Endothelial cell (in vitro differentiated cells): ENCODE measurements at regions not wholly inside any gene's neighbourhood (a gene's known extent, or its start where the extent isn't known, plus 50 kb on each side); places are given as distances from the start of the nearest gene placed in this dataset.

Experiments used
- DNase-seq: peaks from one replicate; pipeline ENCODE4 v3.0.0; 2021; ENCODE audit warnings: low spot score
- H3K27ac Mint-ChIP-seq: one replicate; pipeline ENCODE4 v1.8.0; 2021; ENCODE audit warnings: mixed read lengths, inconsistent platforms; ENCODE audit not compliant: unreplicated experiment
- H3K27me3 Mint-ChIP-seq: one replicate; pipeline ENCODE4 v1.8.0; 2021; ENCODE audit warnings: mild to moderate bottlenecking, moderate library complexity, mixed read lengths, inconsistent platforms; ENCODE audit not compliant: unreplicated experiment
- H3K36me3 Mint-ChIP-seq: one replicate; pipeline ENCODE4 v1.8.0; 2021; ENCODE audit warnings: mild to moderate bottlenecking, low read depth, mixed read lengths, inconsistent platforms; ENCODE audit not compliant: unreplicated experiment
- H3K4me1 Mint-ChIP-seq: one replicate; pipeline ENCODE4 v1.8.0; 2021; ENCODE audit warnings: mild to moderate bottlenecking, mixed read lengths, inconsistent platforms; ENCODE audit not compliant: unreplicated experiment
- H3K4me3 Mint-ChIP-seq: one replicate; pipeline ENCODE4 v1.8.0; 2021; ENCODE audit warnings: mild to moderate bottlenecking, mixed read lengths, inconsistent platforms; ENCODE audit not compliant: unreplicated experiment
- H3K9me3 Mint-ChIP-seq: one replicate; pipeline ENCODE4 v1.8.0; 2021; ENCODE audit warnings: mixed read lengths, inconsistent platforms; ENCODE audit not compliant: unreplicated experiment
- CTCF ChIP-seq: fragments of 200-600 bp; sonication (generic); IDR thresholded peaks from one replicate; pipeline ENCODE4 v1.5.0; 2021; ENCODE audit warnings: antibody characterized with exemption; ENCODE audit not compliant: unreplicated experiment

- H3K27ac Mint-ChIP-seq: no peak overlapping the region
- no peaks in the 10 kb centered on the region for H3K36me3 Mint-ChIP-seq
- no peak for DNase-seq
- H3K4me1 Mint-ChIP-seq: no peaks in the 10 kb centered on the region
- no peaks in the 10 kb centered on the region for H3K9me3 Mint-ChIP-seq
- peaks cover 3% of the 10 kb centered on the region for H3K27me3 Mint-ChIP-seq
- TF ChIP-seq CTCF: no peak
- no peak overlapping the region for H3K4me3 Mint-ChIP-seq
Measured at GRCh38 chr13:40087091-40088002, 431.9 kb downstream of the COG6 start.

GRCh38 chr13:40094056-40094455 lies 438.6 kb downstream of the COG6 start:
- no peak overlapping the region for H3K4me3 Mint-ChIP-seq
- H3K36me3 Mint-ChIP-seq: peaks cover 5% of the 10 kb centered on the region
- DNase-seq: no peak
- no peak for TF ChIP-seq CTCF
- H3K9me3 Mint-ChIP-seq: no peaks in the 10 kb centered on the region
- H3K27me3 Mint-ChIP-seq: no peaks in the 10 kb centered on the region
- H3K27ac Mint-ChIP-seq: no peak overlapping the region
- H3K4me1 Mint-ChIP-seq: no peaks in the 10 kb centered on the region

GRCh38 chr13:40095695-40096356 lies 440.4 kb downstream of the COG6 start:
- no peak overlapping the region for H3K27ac Mint-ChIP-seq

GRCh38 chr13:40096357-40096901 lies 441.0 kb downstream of the COG6 start:
- DNase-seq: no peak
- Mint-ChIP-seq H3K4me3 (no peak overlapping the region), H3K4me1 (no peaks in the 10 kb centered on the region), H3K27ac (no peak overlapping the region), H3K9me3 (no peaks in the 10 kb centered on the region), H3K27me3 (no peaks in the 10 kb centered on the region), H3K36me3 (peaks cover 5% of the 10 kb centered on the region)
- TF ChIP-seq CTCF: no peak

More at GRCh38 chr13:40095695-40096356, 440.4 kb downstream of the COG6 start:
- Mint-ChIP-seq H3K4me1 (no peaks in the 10 kb centered on the region), H3K36me3 (peaks cover 5% of the 10 kb centered on the region), H3K9me3 (no peaks in the 10 kb centered on the region), H3K4me3 (no peak overlapping the region), H3K27me3 (no peaks in the 10 kb centered on the region)
- no peak for TF ChIP-seq CTCF
- no peak for DNase-seq

- peaks cover 5% of the 10 kb centered on the region for H3K36me3 Mint-ChIP-seq
- no peak for DNase-seq
- no peak overlapping the region for H3K27ac Mint-ChIP-seq
- TF ChIP-seq CTCF: no peak
- H3K4me3 Mint-ChIP-seq: no peak overlapping the region
- H3K9me3 Mint-ChIP-seq: no peaks in the 10 kb centered on the region
- H3K4me1 Mint-ChIP-seq: no peaks in the 10 kb centered on the region
- no peaks in the 10 kb centered on the region for H3K27me3 Mint-ChIP-seq
Measured at GRCh38 chr13:40098246-40098645, 442.8 kb downstream of the COG6 start.
